ENCODE measurements at regions not wholly inside any gene's neighbourhood (a gene's known extent, or its start where the extent isn't known, plus 50 kb on each side); places are given as distances from the start of the nearest gene placed in this dataset.

DNA sequence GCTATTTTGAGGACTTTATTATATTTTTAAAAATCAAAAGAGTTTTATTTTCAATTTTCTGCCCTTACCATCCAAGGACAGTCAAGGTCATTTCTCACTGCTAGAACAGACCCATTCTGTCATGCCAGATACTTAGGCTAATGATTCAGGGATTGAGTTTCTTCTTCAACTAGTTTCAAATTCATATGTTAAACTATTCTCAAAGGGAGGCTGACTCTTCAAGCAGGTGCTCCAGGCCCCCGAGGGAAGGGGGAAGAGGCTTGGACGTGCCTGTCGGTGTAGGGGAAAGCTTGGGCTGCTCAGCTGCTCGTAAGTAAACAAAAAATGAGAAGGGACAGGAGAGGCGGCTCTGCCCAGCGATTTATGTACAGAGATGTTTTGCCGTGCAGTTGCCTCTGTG is 69.4 kb upstream of the MYLIP start:
- intact Hi-C loops (cut with DNase I) = no loop called here
- Histone ChIP-seq H3K27me3 (ENCODE audit: control insufficient read depth, insufficient read depth, low read length) (no peaks in the 10 kb centered on the region), H3K9ac (ENCODE audit: low read length in 3 of 3) (no peak overlapping the region), H3K27ac (ENCODE audit: low read depth in 2 of 2, low read length in 2 of 2) (no peak overlapping the region), H3K4me1 (ENCODE audit: control insufficient read depth in 2 of 3, insufficient read depth in 2 of 3, low read depth in 1 of 3, low read length in 3 of 3) (no peaks in the 10 kb centered on the region), H3K4me3 (ENCODE audit: low read length in 3 of 3) (no peak overlapping the region), H3K9me3 (ENCODE audit: control insufficient read depth in 2 of 3, insufficient read depth in 1 of 3, low read length in 3 of 3) (no peaks in the 10 kb centered on the region), H3K36me3 (ENCODE audit: control insufficient read depth in 2 of 3, insufficient read depth in 3 of 3, low read length in 3 of 3) (no peaks in the 10 kb centered on the region)
- TF ChIP-seq, protein P1, sequence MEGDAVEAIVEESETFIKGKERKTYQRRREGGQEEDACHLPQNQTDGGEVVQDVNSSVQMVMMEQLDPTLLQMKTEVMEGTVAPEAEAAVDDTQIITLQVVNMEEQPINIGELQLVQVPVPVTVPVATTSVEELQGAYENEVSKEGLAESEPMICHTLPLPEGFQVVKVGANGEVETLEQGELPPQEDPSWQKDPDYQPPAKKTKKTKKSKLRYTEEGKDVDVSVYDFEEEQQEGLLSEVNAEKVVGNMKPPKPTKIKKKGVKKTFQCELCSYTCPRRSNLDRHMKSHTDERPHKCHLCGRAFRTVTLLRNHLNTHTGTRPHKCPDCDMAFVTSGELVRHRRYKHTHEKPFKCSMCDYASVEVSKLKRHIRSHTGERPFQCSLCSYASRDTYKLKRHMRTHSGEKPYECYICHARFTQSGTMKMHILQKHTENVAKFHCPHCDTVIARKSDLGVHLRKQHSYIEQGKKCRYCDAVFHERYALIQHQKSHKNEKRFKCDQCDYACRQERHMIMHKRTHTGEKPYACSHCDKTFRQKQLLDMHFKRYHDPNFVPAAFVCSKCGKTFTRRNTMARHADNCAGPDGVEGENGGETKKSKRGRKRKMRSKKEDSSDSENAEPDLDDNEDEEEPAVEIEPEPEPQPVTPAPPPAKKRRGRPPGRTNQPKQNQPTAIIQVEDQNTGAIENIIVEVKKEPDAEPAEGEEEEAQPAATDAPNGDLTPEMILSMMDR (IDR thresholded peaks at IDR 0.05; ENCODE audit: borderline replicate concordance, extremely low read depth, insufficient read depth) = no peak
- DNase-seq (peak in 3 of 5 donors; percentile 18 to 33 (median 25)), FAIRE-seq (no peak)

- Histone ChIP-seq H3K4me1 (ENCODE audit: control insufficient read depth in 2 of 3, insufficient read depth in 2 of 3, low read depth in 1 of 3, low read length in 3 of 3) (no peaks in the 10 kb centered on the region), H3K4me3 (ENCODE audit: low read length in 3 of 3) (no peak overlapping the region), H3K9me3 (ENCODE audit: control insufficient read depth in 2 of 3, insufficient read depth in 1 of 3, low read length in 3 of 3) (no peaks in the 10 kb centered on the region), H3K27me3 (ENCODE audit: control insufficient read depth, insufficient read depth, low read length) (no peaks in the 10 kb centered on the region), H3K9ac (ENCODE audit: low read length in 3 of 3) (no peak overlapping the region), H3K36me3 (ENCODE audit: control insufficient read depth in 2 of 3, insufficient read depth in 3 of 3, low read length in 3 of 3) (no peaks in the 10 kb centered on the region), H3K27ac (ENCODE audit: low read depth in 2 of 2, low read length in 2 of 2) (no peak overlapping the region)
- no peak for DNase-seq
- no peak for FAIRE-seq
- intact Hi-C loops (cut with DNase I) = no loop called here
- TF ChIP-seq, protein P1 (IDR thresholded peaks at IDR 0.05; ENCODE audit: borderline replicate concordance, extremely low read depth, insufficient read depth) = no peak
Measured at GRCh38 chr6:16058929-16059345, 69.9 kb upstream of the MYLIP start.

GRCh38 chr6:16058201-16058928 is 70.5 kb upstream of the MYLIP start:
- no peak for FAIRE-seq
- Histone ChIP-seq H3K27ac (ENCODE audit: low read depth in 2 of 2, low read length in 2 of 2) (no peak overlapping the region), H3K9ac (ENCODE audit: low read length in 3 of 3) (no peak overlapping the region), H3K4me1 (ENCODE audit: control insufficient read depth in 2 of 3, insufficient read depth in 2 of 3, low read depth in 1 of 3, low read length in 3 of 3) (no peaks in the 10 kb centered on the region), H3K9me3 (ENCODE audit: control insufficient read depth in 2 of 3, insufficient read depth in 1 of 3, low read length in 3 of 3) (no peaks in the 10 kb centered on the region), H3K27me3 (ENCODE audit: control insufficient read depth, insufficient read depth, low read length) (no peaks in the 10 kb centered on the region), H3K36me3 (ENCODE audit: control insufficient read depth in 2 of 3, insufficient read depth in 3 of 3, low read length in 3 of 3) (no peaks in the 10 kb centered on the region), H3K4me3 (ENCODE audit: low read length in 3 of 3) (no peak overlapping the region)
- intact Hi-C loops (cut with DNase I) = no loop called here
- peak in 1 of 5 donors; percentile 24 for DNase-seq
- TF ChIP-seq, protein P1 (IDR thresholded peaks at IDR 0.05; ENCODE audit: borderline replicate concordance, extremely low read depth, insufficient read depth) = no peak

- DNase-seq = no peak
- no peaks in the 10 kb centered on the region for H3K36me3 ChIP-seq (ENCODE audit: control insufficient read depth in 2 of 3, insufficient read depth in 3 of 3, low read length in 3 of 3)
- no peaks in the 10 kb centered on the region for H3K9me3 ChIP-seq (ENCODE audit: control insufficient read depth in 2 of 3, insufficient read depth in 1 of 3, low read length in 3 of 3)
- intact Hi-C loops (cut with DNase I) = no loop called here
- no peaks in the 10 kb centered on the region for H3K27me3 ChIP-seq (ENCODE audit: control insufficient read depth, insufficient read depth, low read length)
- no peak for FAIRE-seq
- TF ChIP-seq, protein P1 (IDR thresholded peaks at IDR 0.05; ENCODE audit: borderline replicate concordance, extremely low read depth, insufficient read depth) = no peak
- no peak overlapping the region for H3K27ac ChIP-seq (ENCODE audit: low read depth in 2 of 2, low read length in 2 of 2)
- no peaks in the 10 kb centered on the region for H3K4me1 ChIP-seq (ENCODE audit: control insufficient read depth in 2 of 3, insufficient read depth in 2 of 3, low read depth in 1 of 3, low read length in 3 of 3)
- H3K4me3 ChIP-seq (ENCODE audit: low read length in 3 of 3) = no peak overlapping the region
- H3K9ac ChIP-seq (ENCODE audit: low read length in 3 of 3) = no peak overlapping the region
Measured at GRCh38 chr6:16057446-16057845, 71.4 kb upstream of the MYLIP start.

Data from kidney (tissue), 13 donors.